ENCODE measurements at regions not wholly inside any gene's neighbourhood (a gene's known extent, or its start where the extent isn't known, plus 50 kb on each side); places are given as distances from the start of the nearest gene placed in this dataset.

GRCh38 chr17:17425591-17425990 is 51.2 kb upstream of the MED9 start:
- no peak overlapping the region for H2AFZ ChIP-seq
- no peaks in the 10 kb centered on the region for H3K4me1 ChIP-seq (ENCODE audit: insufficient read depth)
- H3K36me3 Mint-ChIP-seq (ENCODE audit: low read depth) = peaks cover 5% of the 10 kb centered on the region
- TF ChIP-seq EZH2phosphoT487 (IDR thresholded peaks at IDR 0.05; ENCODE audit: unreplicated experiment) = no peak
- TF ChIP-seq, protein P1, sequence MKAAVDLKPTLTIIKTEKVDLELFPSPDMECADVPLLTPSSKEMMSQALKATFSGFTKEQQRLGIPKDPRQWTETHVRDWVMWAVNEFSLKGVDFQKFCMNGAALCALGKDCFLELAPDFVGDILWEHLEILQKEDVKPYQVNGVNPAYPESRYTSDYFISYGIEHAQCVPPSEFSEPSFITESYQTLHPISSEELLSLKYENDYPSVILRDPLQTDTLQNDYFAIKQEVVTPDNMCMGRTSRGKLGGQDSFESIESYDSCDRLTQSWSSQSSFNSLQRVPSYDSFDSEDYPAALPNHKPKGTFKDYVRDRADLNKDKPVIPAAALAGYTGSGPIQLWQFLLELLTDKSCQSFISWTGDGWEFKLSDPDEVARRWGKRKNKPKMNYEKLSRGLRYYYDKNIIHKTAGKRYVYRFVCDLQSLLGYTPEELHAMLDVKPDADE (IDR thresholded peaks at IDR 0.05) = no peak
- no peak for TF ChIP-seq JUNB (IDR thresholded peaks at IDR 0.05; ENCODE audit: unreplicated experiment)
- TF ChIP-seq CREB1 (CRISPR knock-in tag; IDR thresholded peaks at IDR 0.05; ENCODE audit: low read depth) = no peak
- TF ChIP-seq EZH2 (IDR thresholded peaks at IDR 0.05; ENCODE audit: low read depth, unreplicated experiment) = no peak
- TF ChIP-seq ZNF114 (CRISPR knock-in tag; IDR thresholded peaks at IDR 0.05) = no peak
- TF ChIP-seq ZNF462 (CRISPR knock-in tag; IDR thresholded peaks at IDR 0.05) = no peak
- TF ChIP-seq POLR2AphosphoS5 (IDR thresholded peaks at IDR 0.05; ENCODE audit: low read depth) = no peak
- TF ChIP-seq ZNF331 (CRISPR knock-in tag; IDR thresholded peaks at IDR 0.05; ENCODE audit: low read depth) = no peak
- TF ChIP-seq STAT1 (IDR thresholded peaks at IDR 0.05; ENCODE audit: unreplicated experiment) = no peak
- no peak for TF ChIP-seq REST (IDR thresholded peaks at IDR 0.05; ENCODE audit: unreplicated experiment)
- TF ChIP-seq, protein P2, sequence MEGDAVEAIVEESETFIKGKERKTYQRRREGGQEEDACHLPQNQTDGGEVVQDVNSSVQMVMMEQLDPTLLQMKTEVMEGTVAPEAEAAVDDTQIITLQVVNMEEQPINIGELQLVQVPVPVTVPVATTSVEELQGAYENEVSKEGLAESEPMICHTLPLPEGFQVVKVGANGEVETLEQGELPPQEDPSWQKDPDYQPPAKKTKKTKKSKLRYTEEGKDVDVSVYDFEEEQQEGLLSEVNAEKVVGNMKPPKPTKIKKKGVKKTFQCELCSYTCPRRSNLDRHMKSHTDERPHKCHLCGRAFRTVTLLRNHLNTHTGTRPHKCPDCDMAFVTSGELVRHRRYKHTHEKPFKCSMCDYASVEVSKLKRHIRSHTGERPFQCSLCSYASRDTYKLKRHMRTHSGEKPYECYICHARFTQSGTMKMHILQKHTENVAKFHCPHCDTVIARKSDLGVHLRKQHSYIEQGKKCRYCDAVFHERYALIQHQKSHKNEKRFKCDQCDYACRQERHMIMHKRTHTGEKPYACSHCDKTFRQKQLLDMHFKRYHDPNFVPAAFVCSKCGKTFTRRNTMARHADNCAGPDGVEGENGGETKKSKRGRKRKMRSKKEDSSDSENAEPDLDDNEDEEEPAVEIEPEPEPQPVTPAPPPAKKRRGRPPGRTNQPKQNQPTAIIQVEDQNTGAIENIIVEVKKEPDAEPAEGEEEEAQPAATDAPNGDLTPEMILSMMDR (conservative IDR thresholded peaks at IDR 0.05; ENCODE audit: low read depth in 2 of 2) = no peak
- no peak for TF ChIP-seq NANOG (IDR thresholded peaks at IDR 0.05; ENCODE audit: borderline replicate concordance)
- peaks cover 56% of the 10 kb centered on the region for H3K9me3 Mint-ChIP-seq
- no peaks in the 10 kb centered on the region for H3K9me2 ChIP-seq (ENCODE audit: insufficient read depth)
- H4K20me1 ChIP-seq (replicated peaks; ENCODE audit: insufficient read depth) = no peaks in the 10 kb centered on the region
- H3K27ac Mint-ChIP-seq = no peak overlapping the region
- H3K27me3 Mint-ChIP-seq (ENCODE audit: insufficient read depth, low read depth, poor library complexity) = peaks cover 7% of the 10 kb centered on the region
- no peaks in the 10 kb centered on the region for H3F3A ChIP-seq (replicated peaks; ENCODE audit: low read depth)
- H3K36me3 ChIP-seq (ENCODE audit: insufficient read depth) = no peaks in the 10 kb centered on the region
- H3K4me3 ChIP-seq = no peak overlapping the region
- H3K4me1 Mint-ChIP-seq = no peaks in the 10 kb centered on the region
- H3K4me2 ChIP-seq = no peak overlapping the region
- H3K4me3 Mint-ChIP-seq = no peak overlapping the region
- no peak for ATAC-seq
- H3K79me2 ChIP-seq (replicated peaks; ENCODE audit: insufficient read depth) = no peaks in the 10 kb centered on the region
- no peak overlapping the region for H3K27ac ChIP-seq (ENCODE audit: low read depth)
- DNase-seq (ENCODE audit: low spot score) = no peak
- H3K27me3 ChIP-seq (ENCODE audit: insufficient read depth) = no peaks in the 10 kb centered on the region

Data from GM23338 (cell line).